Kidney (tissue), 13 donors: ENCODE measurements at regions not wholly inside any gene's neighbourhood (a gene's known extent, or its start where the extent isn't known, plus 50 kb on each side); places are given as distances from the start of the nearest gene placed in this dataset.
A peak's percentile ranks its signal among the peaks of the same experiment; 100 is the strongest.
"Not testable (repeated sequence)": the region's sequence is repeated elsewhere in the genome, so short reads cannot be mapped to it uniquely, and the experiment has no call there.

Experiments
- DNase-seq, 5 donors: peaks; one replicate each; pipeline ENCODE4 v3.0.0-alpha.2; 2013 to 2020
- FAIRE-seq: peaks from 2 replicates; lab custom pipeline; 2012; peaks lifted over from hg19 to GRCh38; lab: Jason Lieb, UNC
- H3K27ac ChIP-seq, 2 donors: one replicate each; pipeline ENCODE4 v1.7.0; 2013; ENCODE audit warnings: low read depth in 2 of 2, low read length in 2 of 2, inconsistent platforms in 1 of 2
- H3K27me3 ChIP-seq: one replicate; pipeline ENCODE4 v1.7.1; 2013; ENCODE audit warnings: low read length, inconsistent platforms; ENCODE audit not compliant: control insufficient read depth, insufficient read depth
- H3K36me3 ChIP-seq, 3 donors: one replicate each; pipeline versions ENCODE4 v1.7.0 to v1.7.1; 2013; ENCODE audit warnings: low read length in 3 of 3, control low read depth in 1 of 3, inconsistent platforms in 1 of 3; ENCODE audit not compliant: insufficient read depth in 3 of 3, control insufficient read depth in 2 of 3
- H3K4me1 ChIP-seq, 3 donors: one replicate each; pipeline versions ENCODE4 v1.7.0 to v1.7.1; 2013; ENCODE audit warnings: low read length in 3 of 3, inconsistent platforms in 1 of 3, low read depth in 1 of 3; ENCODE audit not compliant: control insufficient read depth in 2 of 3, insufficient read depth in 2 of 3
- H3K4me3 ChIP-seq, 3 donors: one replicate each; pipeline versions ENCODE4 v1.7.0 to v1.8.1; 2013; ENCODE audit warnings: low read length in 3 of 3, control low read depth in 1 of 3, inconsistent platforms in 1 of 3
- H3K9ac ChIP-seq, 3 donors: one replicate each; pipeline versions ENCODE4 v1.7.0 to v1.7.1; 2013; ENCODE audit warnings: low read length in 3 of 3, control low read depth in 1 of 3, inconsistent platforms in 1 of 3
- H3K9me3 ChIP-seq, 3 donors: one replicate each; pipeline versions ENCODE4 v1.7.0 to v1.7.1; 2013; ENCODE audit warnings: low read length in 3 of 3, control low read depth in 1 of 3, inconsistent platforms in 1 of 3; ENCODE audit not compliant: control insufficient read depth in 2 of 3, insufficient read depth in 1 of 3
- CTCF ChIP-seq: IDR thresholded peaks from 3 replicates; pipeline ENCODE4 v1.5.1; 2012; ENCODE audit warnings: mild to moderate bottlenecking, moderate library complexity, borderline replicate concordance; ENCODE audit not compliant: insufficient read depth; ENCODE audit errors: extremely low read depth
- intact Hi-C: fragments of 100-400 bp; cut with DNase I; formaldehyde crosslinking; loops from one replicate; pipeline ENCODE4 v1.11.1; 2022
- donor health status: control.
- donor health status: control.
- donor health status: control.
- donor health status: control.
- donor health status: control.
- donor health status: DM: yes; HTN: yes; CAD: no.
- donor health status: Normal renal cell carcinoma (clear cell type).

DNA sequence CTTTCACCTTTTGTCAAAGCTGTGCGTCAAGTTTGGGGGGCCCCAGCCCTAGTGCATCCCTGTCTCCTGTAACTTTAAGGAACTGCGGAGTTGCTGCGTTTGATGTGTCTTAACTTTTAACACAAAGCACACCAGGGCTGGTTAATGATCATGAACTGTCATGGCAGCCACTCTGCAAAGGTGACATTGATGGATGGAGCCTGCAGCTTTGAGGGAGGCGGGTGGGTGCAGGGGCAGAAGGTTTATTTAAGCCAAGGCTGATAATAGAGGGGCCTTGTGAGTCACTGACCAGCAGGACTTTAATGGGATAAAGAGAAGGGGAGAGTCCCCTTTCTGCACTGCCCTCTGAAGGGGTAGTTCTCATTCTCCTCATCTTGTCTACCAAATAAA, 190.2 kb upstream of the GATA6 start:
- H3K36me3 ChIP-seq: no peaks in the 10 kb centered on the region
- no peak overlapping the region for H3K4me3 ChIP-seq
- no peak overlapping the region for H3K9ac ChIP-seq
- no peaks in the 10 kb centered on the region for H3K4me1 ChIP-seq
- H3K9me3 ChIP-seq: no peaks in the 10 kb centered on the region
- no peak for TF ChIP-seq CTCF
- no peak overlapping the region for H3K27ac ChIP-seq
- intact Hi-C loops: no loop called here
- peak in 4 of 5 donors; percentile 41 to 62 (median 54) for DNase-seq
- no peaks in the 10 kb centered on the region for H3K27me3 ChIP-seq
- no peak for FAIRE-seq

- no peaks in the 10 kb centered on the region for H3K27me3 ChIP-seq
- TF ChIP-seq CTCF: no peak
- no peaks in the 10 kb centered on the region for H3K4me1 ChIP-seq
- DNase-seq (no peak), FAIRE-seq (no peak)
- H3K36me3 ChIP-seq: no peaks in the 10 kb centered on the region
- intact Hi-C loops: no loop called here
- no peak overlapping the region for H3K9ac ChIP-seq
- H3K4me3 ChIP-seq: no peak overlapping the region
- H3K27ac ChIP-seq: no peak overlapping the region
- H3K9me3 ChIP-seq: no peaks in the 10 kb centered on the region
These were observed 189.6 kb upstream of the GATA6 start for GRCh38 chr18:21979759-21980158.

- no peak for TF ChIP-seq CTCF
- H3K27me3 ChIP-seq: no peaks in the 10 kb centered on the region
- intact Hi-C loops: no loop called here
- H3K9me3 ChIP-seq: no peaks in the 10 kb centered on the region
- H3K27ac ChIP-seq: no peak overlapping the region
- no peak overlapping the region for H3K9ac ChIP-seq
- DNase-seq (peak in 1 of 5 donors; percentile 33), FAIRE-seq (no peak)
- no peak overlapping the region for H3K4me3 ChIP-seq
- H3K4me1 ChIP-seq: no peaks in the 10 kb centered on the region
- H3K36me3 ChIP-seq: no peaks in the 10 kb centered on the region
These were observed 188.6 kb upstream of the GATA6 start for GRCh38 chr18:21980744-21981143.

- H3K9ac ChIP-seq, DNase-seq, H3K9me3 ChIP-seq, H3K4me3 ChIP-seq, H3K27me3 ChIP-seq, H3K36me3 ChIP-seq, H3K4me1 ChIP-seq, H3K27ac ChIP-seq, intact Hi-C loops, FAIRE-seq: not testable (repeated sequence)
These were observed 187.9 kb upstream of the GATA6 start for GRCh38 chr18:21981489-21981888.
